DMS153 treated with DMSO at 0.1 percent for 48 hours (cell line): ENCODE measurements at regions not wholly inside any gene's neighbourhood (a gene's known extent, or its start where the extent isn't known, plus 50 kb on each side); places are given as distances from the start of the nearest gene placed in this dataset.
A peak's percentile ranks its signal among the peaks of the same experiment; 100 is the strongest.
"Not testable (repeated sequence)": the region's sequence is repeated elsewhere in the genome, so short reads cannot be mapped to it uniquely, and the experiment has no call there.

Experiments
- DNase-seq: peaks from one replicate; lab custom pipeline; 2025; ENCODE audit not compliant: unreplicated experiment; lab: John Stamatoyannopoulos, UW

DNA sequence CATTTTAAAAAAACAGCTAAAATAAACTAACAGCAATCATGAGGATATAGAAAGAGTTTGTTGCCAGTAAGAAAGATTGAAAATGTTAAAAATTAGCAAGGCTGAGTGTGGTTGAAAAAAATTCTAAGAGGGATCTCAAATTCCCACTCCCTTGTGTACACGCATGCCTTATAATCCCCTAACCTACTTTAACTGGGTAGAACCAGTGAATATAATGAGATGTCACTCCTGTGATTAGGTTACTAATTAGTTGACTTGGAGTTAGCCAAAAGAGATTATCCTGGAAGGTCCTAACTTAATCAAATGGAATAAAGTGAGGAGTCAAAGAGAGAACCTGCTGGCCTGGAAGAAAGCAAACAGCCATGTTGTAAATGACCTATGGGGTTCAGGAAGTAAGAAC, 286.0 kb upstream of the TGFBR2 start:
- no peak for DNase-seq

DNA sequence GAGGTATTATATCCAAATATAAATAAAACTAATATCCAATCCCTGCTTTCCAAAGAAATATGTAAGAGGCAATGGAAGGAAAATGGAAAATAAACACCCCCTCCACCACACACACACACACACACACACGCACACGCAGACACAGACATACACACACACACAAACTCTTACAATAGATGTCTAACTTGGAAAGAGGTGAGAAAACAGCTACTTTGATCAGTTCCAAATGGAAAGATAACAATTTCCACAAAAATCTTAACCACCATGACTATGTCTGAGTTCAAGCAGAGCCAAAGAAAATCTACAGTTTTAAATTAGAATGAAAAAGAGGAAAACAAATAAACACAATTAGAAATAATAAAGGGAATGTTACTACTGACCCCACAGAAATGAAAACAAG, 285.3 kb upstream of the TGFBR2 start:
- no peak for DNase-seq

DNA sequence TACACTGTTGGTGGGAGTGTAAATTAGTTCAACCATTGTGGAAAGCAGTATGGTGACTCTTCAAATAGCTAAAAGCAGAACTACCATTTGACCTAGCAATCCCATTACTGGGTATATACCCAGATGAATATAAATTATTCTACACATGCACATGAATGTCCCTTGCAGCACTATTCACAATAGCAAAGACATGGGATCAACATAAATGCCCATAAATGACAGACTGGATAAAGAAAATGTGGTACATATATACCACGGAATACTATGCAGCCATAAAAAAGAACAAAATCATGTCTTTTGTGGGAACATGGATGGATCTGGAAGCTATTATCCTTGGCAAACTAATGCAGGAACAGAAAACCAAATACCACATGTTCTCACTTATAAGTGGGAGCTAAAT, 282.8 kb upstream of the TGFBR2 start:
- not testable (repeated sequence) for DNase-seq

DNA sequence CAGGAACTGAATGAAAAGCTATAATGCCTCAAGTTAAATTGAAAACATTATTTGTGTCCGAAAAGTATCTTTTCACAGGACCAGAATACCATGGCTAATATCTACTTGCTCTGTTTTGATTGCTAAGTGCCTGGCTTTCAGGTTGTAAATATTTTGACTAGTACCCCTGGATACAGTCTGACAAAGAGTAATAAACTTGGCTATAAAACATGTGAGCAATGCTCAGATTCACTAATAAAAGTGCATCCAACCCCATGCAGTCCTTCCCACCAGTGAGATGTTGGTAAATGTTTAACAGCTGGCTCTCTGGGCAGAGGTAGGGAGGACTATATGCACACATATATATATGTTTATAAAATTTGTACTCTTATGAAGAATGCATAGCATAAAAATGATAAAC, 281.8 kb upstream of the TGFBR2 start:
- DNase-seq: no peak

DNA sequence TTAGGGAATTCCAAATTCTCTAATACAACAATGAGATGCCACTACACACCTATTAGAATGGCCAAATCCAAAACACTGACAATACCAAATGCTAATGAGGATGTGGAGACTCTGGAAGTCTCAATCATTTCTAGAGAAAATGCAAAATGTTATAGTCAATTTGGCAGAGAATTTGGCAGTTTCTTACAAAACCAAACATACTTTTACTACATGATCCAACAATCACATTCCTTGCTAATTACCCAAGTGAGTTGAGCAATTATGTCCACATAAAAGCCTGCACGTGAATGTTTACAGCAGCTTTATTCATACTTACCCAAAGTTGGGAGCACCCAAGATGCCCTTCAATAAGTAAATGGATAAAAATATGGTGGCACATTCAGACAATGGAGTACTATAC, 278.4 kb upstream of the TGFBR2 start:
- DNase-seq: not testable (repeated sequence)

DNA sequence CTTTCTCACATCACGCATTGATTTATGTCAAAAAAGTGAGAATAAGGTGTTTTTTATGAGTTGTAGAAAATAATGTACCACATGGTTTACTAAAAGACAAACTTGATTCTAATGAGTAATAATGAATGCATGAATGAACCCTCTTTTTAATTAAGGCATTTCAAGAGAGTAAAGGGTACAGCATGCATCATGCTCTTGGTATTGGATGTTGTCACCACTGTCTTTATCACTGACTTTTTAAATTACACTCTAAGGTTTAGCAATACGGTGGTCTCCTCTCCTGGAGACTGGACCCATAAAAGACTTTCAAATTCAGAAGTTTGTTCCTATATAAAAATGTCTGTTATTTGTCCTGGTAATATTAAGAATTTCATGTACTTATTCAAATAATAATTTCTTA, 277.5 kb upstream of the TGFBR2 start:
- not testable (repeated sequence) for DNase-seq

DNA sequence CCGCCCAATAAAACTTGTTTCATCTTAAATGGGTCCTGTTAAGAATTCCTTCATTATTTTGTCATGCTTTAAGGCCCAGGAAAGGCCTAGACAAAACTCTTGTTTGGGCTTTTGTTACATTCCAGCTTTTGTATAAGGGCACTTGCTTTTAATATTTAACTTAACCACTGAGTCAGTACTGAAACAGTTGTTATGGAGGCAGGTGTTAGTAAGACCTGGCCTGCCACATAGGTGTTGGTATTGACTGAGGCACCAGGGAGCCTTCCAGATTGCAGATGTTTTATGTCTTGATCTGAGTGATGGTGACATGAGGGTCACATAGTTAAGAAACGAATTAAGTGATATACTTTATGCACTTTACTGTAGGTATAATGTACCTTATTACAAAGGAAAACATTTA, 274.9 kb upstream of the TGFBR2 start:
- no peak for DNase-seq

DNA sequence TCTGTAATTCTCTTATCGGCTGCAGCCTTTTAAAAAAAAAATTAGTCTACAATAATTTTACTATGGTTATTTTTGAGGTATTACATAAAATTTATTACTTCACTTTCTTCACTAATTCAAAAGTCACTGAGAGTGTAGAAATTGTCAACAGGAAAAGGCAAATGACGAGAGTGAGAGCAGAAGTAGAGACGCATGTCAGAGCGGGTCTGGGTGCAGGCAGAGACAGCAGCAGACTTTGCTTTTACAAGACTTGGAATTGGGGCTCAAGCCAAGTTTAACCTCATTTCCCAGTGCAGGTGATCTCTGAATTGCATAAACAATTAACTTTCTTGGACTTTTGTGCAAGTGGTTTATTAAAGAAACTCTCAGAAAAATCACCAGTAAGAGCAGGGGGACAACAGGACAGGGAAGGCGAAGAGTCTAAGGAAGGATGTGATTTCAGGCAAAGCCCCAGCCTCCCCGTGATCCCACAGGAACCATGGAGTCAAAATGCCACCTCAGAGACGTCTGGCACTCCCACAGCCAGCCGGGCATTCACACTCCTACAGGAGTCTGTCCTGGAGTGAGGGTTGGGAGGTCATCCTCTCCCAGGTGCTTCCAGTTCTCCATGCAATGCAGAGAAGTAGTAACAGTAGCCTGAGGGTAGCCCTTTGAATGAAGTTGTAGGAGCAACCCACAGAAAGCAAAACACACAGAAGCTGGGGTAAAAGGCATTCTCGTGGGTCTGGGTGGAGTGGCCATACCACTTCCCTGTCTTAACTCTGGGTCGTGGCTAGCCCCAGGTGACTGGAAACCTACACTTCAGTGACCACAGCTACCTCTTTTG, 274.0 kb upstream of the TGFBR2 start:
- no peak for DNase-seq

DNA sequence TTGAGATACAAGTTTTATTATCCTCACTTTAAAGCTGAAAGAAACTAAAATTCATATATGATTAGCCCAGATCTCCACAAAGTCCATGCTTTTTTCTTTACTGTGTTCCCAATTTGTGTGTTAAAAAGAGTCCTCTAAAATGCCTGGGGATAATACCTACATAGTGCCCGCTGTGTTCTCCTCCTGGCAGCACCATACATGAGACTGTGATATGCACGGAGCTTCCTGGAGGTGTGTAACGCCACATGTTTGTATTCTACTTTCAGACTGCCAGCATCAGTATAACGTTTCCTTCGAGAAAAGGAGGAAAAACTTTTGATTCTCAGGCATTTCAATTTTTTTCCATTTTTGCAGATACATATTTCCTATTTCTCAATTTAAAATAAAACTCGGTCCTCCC, 273.3 kb upstream of the TGFBR2 start:
- DNase-seq: no peak

DNA sequence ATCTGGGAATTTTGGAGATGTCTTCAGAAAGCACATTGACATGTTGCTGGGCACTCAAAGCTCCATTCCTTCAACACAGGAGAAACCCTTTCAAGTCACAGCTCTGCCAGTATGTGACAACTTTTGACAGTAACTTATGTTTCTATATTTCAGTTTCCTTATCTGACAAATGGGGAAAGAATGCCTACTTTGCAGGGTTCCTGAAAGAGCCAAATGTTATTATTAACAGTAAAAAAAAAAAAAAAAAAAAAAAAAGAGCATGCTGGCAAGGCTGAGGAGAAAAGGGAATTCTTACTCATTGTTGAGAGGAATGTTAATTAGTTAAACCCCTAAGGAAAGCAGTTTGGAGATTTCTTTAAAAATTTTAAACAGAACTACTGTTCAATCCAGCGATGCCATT, 272.5 kb upstream of the TGFBR2 start:
- no peak for DNase-seq

DNA sequence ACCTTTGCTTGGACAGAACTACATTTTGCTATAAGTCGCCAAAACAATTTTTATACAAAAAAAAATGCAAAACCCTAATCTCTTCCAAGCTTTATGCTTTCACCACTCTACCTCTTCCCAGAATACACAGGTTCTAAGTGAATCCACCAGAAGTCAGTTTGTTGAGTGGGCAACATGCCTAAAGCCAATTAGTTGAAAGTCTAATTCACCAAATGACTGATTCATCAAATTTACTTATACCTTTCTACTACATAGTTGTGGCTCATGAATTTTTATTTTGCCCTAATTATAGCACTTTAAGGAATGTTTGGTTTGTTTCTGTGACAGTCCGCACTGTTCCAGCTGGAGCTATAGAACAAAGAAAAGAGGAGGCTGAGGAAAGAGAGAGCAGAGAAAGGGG, 265.9 kb upstream of the TGFBR2 start:
- DNase-seq: no peak

DNA sequence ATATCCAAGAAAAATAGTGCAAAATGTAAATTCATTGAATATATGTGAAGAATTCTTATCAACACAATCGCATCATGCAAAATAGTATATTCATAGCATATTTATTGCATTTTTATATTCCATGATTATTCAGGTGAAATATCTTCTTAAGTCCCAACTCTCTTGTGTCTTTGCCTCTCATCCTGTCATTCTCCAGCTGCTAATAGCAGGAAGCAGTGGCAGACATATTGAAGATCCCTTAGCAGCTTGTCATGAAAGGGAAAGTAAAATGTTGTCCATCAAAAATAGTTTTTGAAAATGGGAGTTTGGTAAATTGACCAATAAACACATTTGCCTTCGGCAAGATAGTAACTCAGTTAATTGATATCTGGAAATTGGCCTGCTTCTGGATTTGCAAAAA, 265.3 kb upstream of the TGFBR2 start:
- DNase-seq: no peak

DNA sequence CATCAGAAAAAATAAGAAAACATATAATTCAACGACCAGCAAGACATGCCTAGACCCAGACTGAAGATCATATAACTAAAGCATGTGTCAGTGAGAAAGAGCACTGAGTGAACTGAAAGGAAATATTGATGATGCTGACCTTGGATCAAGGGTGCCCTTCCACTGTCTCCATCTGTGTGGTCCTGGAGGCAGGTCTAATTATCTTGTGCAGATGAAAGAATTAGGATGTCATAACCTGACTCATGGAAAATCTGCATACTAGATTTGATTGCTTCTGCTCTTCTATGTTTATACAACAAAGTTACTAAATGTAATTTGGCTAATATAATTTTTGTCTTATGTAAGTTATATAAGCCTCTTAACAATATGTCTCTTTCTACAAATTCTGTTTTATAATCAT, 264.6 kb upstream of the TGFBR2 start:
- no peak for DNase-seq

DNA sequence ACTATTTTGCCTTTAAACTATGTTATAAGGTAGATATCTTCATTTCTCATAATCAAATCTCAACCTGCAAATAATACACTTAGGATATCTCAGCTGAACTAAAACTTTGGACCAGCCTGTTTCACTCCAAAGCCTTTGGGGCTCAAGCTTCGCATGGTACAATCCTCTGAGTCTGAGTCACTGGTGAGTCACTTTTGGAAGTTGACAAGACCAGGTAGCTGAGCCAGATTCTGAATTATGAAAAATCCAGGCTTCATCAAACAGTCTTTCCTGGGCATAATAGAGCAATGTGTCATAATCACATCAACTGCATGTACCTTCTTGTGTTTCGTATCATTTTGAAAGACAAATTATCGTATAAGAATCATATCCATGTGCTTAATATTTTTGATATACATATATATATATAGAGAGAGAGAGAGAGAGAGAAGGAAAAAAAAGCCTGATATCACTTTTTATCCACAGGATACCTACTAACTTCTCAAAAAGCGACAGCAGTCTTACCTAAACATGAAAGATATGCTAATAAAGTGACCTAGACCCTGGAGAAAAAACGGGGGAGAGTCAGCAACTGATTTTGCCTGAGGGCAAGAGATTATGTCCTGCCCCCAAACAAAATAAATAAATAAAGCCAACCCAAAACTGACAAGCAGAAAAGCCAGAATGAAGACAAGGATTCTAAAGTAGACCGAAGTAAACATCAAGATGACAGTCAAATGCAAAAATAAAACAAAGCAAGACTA, 263.9 kb upstream of the TGFBR2 start:
- no peak for DNase-seq

DNA sequence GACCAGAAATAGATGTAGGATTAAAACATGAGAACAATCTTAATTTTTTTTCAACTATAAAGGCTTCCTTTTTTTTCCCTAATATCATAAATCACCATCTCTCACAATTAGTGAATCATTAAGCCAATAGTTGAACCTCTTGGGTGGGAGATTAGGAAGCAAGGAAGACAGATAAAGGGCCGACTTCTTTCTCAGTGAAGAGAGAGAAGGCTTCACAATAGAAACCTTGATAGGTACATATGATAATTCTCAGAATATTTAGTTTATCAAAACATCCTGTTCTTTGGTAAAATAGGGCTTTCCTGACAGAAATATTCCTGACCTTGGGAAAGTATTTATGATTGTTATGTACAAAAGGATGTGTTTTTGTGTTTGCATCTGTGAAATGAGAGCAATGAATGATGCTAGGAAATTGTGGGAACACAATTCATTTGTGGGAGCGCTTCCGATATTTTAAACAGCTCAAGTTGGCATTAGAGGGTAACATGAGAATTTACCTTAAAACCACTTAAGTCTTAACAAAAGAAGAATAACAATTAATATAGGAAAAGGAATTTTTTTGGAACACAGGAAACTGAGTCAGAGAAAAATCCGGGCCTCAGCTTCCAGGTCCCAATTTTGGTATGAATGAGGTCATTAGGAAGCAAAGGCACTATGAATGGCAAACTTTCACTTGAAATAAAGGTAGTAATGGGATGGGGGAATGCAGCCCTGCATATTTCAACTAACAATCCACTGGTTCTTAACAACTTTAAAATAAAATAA, 263.2 kb upstream of the TGFBR2 start:
- no peak for DNase-seq

DNA sequence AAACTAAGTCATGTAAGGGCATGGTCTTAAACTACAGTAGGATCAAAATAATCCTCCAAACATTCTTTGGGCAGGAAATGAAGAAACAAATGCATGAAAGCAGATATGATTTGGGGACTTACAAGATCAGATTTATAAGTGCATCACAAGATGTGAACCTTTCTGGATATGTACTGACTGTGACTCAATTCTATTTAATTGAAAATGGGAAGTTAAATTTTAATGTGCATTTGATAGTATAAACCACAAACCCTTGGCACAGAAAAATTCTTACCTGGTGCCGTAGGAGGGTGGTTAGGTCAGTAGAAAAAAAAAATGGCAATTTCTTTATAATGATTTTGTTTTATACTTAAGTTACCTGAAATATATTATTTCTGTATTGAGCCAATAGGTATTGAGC, 262.5 kb upstream of the TGFBR2 start:
- DNase-seq: no peak

DNA sequence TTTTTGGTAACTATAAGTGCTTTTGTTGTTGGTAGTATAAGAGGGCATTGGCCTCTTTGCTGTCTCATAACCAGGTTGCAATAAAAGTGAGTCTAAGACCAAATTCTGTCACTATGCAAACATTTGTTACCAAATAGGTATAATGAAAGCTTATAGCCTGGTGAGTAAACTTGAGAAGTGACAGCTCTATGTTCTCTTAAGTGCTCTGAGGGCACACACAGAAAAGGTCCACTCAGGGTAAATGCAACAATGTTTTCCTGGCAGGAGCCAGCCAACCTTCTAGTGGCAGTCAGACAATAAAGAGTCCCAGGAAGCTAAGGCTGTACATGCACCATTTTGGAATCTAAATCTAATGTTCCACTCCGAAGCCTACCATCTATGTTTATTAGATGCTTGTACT, 262.1 kb upstream of the TGFBR2 start:
- DNase-seq: peak; percentile 50

DNA sequence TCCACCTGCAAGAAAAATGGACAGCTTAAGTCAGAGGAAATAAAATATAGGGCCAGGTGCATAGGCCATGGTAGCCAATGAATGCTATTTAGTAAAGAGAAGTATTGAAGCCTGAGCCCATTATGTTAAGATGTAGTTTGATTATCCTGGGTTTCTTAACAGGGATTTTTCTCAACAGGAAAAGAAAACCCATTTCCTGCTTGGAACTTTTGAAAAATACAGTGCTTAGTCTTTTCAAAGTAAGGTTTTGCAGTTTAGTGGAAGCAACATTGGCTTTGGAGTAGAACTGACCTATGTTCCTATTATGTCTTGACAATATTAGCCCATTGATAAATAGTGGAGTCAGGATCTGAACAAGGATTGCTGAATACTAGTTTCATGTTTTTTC, 259.5 kb upstream of the TGFBR2 start:
- DNase-seq: no peak

DNA sequence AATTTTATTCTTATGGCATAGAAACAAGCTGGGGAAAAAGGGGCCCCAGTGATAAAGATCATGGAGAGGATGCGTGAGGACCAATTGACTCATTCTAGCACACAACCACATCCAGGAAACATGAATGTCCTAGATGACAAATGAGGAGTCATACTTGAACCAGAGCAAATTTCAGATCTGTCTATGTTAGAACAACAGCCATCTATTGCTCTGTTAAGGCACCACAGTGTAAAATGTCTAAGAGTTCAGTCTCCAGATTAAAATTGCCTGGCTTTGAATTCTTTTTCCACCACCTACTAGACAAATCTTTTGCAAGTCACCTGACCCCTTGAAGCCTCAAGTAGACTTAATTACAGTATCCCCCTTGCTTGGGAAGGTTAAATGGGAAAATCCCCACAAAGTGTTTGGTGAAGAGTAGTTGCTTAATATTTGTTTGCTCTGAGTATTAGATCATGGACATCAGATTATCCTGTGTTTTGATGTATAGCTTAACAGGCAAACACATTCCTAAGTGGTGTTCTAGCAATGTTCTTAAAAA, 258.7 kb upstream of the TGFBR2 start:
- DNase-seq: no peak

DNA sequence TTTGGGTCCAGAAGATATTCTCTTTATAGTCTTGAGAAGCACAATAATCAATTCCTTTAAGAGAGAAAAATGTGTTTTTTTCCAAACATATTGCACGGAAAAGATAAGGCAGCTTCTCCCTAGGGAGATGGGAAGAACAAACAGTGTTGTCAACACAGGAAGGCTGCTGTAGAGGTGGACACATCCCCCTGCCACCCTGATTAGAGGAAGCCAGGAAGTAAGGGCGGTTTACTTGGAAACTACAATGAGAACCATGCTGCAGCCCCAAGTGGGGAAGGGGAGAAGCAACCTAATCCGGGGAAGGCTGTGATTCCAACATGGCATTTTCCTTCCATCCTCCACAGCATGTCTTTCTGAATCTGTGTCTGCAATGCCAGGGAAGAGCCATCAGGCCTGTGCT, 256.9 kb upstream of the TGFBR2 start:
- no peak for DNase-seq

DNA sequence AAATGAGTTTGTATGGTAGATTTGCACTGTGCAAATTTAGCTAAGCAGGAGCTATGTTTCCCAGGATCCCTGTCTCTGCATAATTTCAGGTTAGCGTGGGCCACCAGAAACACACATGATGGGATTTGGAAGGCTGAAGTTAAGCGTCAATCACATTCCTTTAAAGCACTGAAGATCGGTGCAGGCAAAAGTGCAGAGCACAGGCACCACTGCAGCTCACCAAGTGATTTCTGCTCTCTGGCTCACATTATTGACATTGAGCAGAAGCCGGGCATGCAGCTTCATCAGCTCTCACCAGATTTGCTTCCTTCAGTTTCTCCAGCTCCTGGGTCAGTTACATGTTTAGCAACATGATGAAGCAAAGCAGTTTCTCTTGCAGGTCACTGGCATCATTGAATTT, 256.4 kb upstream of the TGFBR2 start:
- DNase-seq: no peak

DNA sequence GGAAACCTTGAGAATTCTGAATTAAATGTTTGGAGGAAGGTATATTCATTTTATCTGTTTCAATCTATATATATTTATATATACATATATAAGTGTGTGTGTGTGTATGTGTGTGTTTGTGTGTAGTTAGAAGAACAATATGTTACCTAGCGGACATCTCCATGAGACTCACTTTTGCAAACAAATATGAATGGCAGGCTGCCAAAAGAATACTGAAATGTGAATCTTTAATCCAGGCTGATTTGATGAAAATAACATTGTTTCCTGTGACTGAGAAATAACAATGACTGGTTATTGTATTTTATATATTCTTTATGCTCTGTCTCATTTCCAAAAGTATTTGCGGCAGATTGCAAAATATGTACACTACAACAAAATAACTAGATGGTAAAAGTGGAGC, 255.5 kb upstream of the TGFBR2 start:
- no peak for DNase-seq
